Fibroblast of peridontal ligament (primary cell): ENCODE measurements at regions not wholly inside any gene's neighbourhood (a gene's known extent, or its start where the extent isn't known, plus 50 kb on each side); places are given as distances from the start of the nearest gene placed in this dataset.

ENCODE experiments used
- DNase-seq: peaks from one replicate; pipeline ENCODE4 v3.0.0-alpha.2; 2010; ENCODE audit errors: extremely low read depth

GRCh38 chr3:118402971-118403370, 631.7 kb downstream of the IGSF11 start:
- DNase-seq: no peak

- DNase-seq: no peak
Observed at GRCh38 chr3:118406562-118406961, 628.1 kb downstream of the IGSF11 start.

- no peak for DNase-seq
Observed at GRCh38 chr3:118408431-118408830, 626.2 kb downstream of the IGSF11 start.

GRCh38 chr3:118412503-118412902, 622.1 kb downstream of the IGSF11 start:
- DNase-seq: no peak

- DNase-seq: no peak
Observed at GRCh38 chr3:118425272-118425837, 609.3 kb downstream of the IGSF11 start.

GRCh38 chr3:118433825-118434224, 600.8 kb downstream of the IGSF11 start:
- DNase-seq: no peak

- DNase-seq: no peak
Observed at GRCh38 chr3:118435851-118436350, 598.7 kb downstream of the IGSF11 start.

- no peak for DNase-seq
Observed at GRCh38 chr3:118436697-118437262, 597.9 kb downstream of the IGSF11 start.

GRCh38 chr3:118445036-118445435, 589.6 kb downstream of the IGSF11 start:
- DNase-seq: no peak

GRCh38 chr3:118447339-118447738, 587.3 kb downstream of the IGSF11 start:
- no peak for DNase-seq

GRCh38 chr3:118466795-118467330, 567.8 kb downstream of the IGSF11 start:
- DNase-seq: no peak

- DNase-seq: no peak
Observed at GRCh38 chr3:118468801-118469200, 565.8 kb downstream of the IGSF11 start.

- no peak for DNase-seq
Observed at GRCh38 chr3:118472586-118472985, 562.1 kb downstream of the IGSF11 start.

GRCh38 chr3:118473343-118473742, 561.3 kb downstream of the IGSF11 start:
- DNase-seq: no peak

- no peak for DNase-seq
Observed at GRCh38 chr3:118476885-118477618, 557.6 kb downstream of the IGSF11 start.

- no peak for DNase-seq
Observed at GRCh38 chr3:118477768-118478167, 556.9 kb downstream of the IGSF11 start.

- no peak for DNase-seq
Observed at GRCh38 chr3:118478706-118479276, 555.9 kb downstream of the IGSF11 start.

GRCh38 chr3:118479376-118479775, 555.3 kb downstream of the IGSF11 start:
- no peak for DNase-seq

GRCh38 chr3:118480101-118480860, 554.4 kb downstream of the IGSF11 start:
- no peak for DNase-seq

GRCh38 chr3:118485693-118486092, 549.0 kb downstream of the IGSF11 start:
- no peak for DNase-seq

- no peak for DNase-seq
Observed at GRCh38 chr3:118487734-118488133, 546.9 kb downstream of the IGSF11 start.

- DNase-seq: no peak
Observed at GRCh38 chr3:118488732-118489131, 545.9 kb downstream of the IGSF11 start.
